ENCODE measurements at regions not wholly inside any gene's neighbourhood (a gene's known extent, or its start where the extent isn't known, plus 50 kb on each side); places are given as distances from the start of the nearest gene placed in this dataset.
"Not testable (repeated sequence)": the region's sequence is repeated elsewhere in the genome, so short reads cannot be mapped to it uniquely, and the experiment has no call there.

- Histone ChIP-seq H3K27me3 (no peaks in the 10 kb centered on the region), H3K27ac (no peak overlapping the region), H3K36me3 (no peaks in the 10 kb centered on the region), H3K4me1 (no peaks in the 10 kb centered on the region), H3K9me3 (no peaks in the 10 kb centered on the region), H3K4me3 (replicated peaks in 1 of 3) (no peak overlapping the region)
- WGBS, 2 donors, result 93% methylated on average over 15 to 20 of the region's 21 CpGs
- DNase-seq, result no peak
- no peak for TF ChIP-seq CTCF (IDR thresholded peaks at IDR 0.05)
- TF ChIP-seq POLR2A (IDR thresholded peaks at IDR 0.05), result no peak
- intact Hi-C loops (cut with DNase I), result no loop called here
These were observed 108.9 kb upstream of the CCZ1B start for GRCh38 chr7:6934981-6935380.

GRCh38 chr7:6936626-6937025 lies 110.6 kb upstream of the CCZ1B start:
- H3K36me3 ChIP-seq; H3K4me1 ChIP-seq; DNase-seq; H3K27me3 ChIP-seq; H3K4me3 ChIP-seq (replicated peaks in 1 of 3); H3K9me3 ChIP-seq; intact Hi-C loops (cut with DNase I); H3K27ac ChIP-seq: not testable (repeated sequence)
- WGBS, 2 donors, result 59 to 68% methylated on average over 4 to 7 of the region's 7 CpGs

DNA sequence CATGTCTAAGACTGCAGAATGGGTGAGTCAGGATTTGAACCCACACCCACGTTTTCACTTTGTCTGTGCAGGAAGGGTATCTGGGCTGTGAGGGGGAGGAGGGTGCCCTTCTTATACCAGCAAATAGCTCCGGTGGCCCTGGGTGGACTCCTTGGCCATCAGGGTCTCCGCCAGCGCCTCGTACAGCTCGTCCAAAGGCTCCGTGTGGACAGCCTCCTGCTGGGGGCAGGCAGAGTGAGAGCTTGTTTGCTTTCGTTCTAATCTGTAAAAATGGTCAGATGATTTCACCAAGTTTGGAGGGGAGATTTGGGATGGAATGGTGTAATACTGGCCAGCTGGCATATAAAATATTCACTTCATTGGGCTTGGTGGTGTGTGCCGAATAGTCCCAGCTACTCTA lies 111.7 kb upstream of the CCZ1B start:
- H3K27me3 ChIP-seq; DNase-seq; H3K36me3 ChIP-seq; intact Hi-C loops (cut with DNase I); H3K4me3 ChIP-seq (replicated peaks in 1 of 3); H3K27ac ChIP-seq; H3K9me3 ChIP-seq; H3K4me1 ChIP-seq: not testable (repeated sequence)
- 68 to 78% methylated on average over 3 to 5 of the region's 9 CpGs for WGBS, 2 donors

DNA sequence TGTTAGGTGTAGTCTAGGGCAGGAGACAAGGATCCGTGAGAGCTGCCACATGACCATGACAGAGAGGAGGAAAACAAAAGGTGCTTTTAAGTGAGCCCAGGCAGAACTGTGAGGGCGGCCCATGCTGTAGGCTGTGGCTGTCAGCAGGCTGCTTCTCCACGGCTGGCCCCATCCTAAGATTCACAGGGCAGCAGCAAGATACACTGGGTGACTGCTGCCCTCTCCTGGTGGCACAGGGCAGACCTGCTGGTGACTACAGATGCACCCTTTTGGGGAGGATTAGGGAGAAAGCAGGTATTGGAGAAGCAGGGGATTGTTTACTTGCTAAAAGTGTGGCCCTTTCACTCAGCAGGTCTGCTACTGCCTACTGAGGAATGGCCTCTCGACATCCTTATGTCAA lies 112.2 kb upstream of the CCZ1B start:
- H3K4me1 ChIP-seq; H3K9me3 ChIP-seq; H3K4me3 ChIP-seq (replicated peaks in 1 of 3); intact Hi-C loops (cut with DNase I); H3K36me3 ChIP-seq; H3K27me3 ChIP-seq; H3K27ac ChIP-seq: not testable (repeated sequence)
- TF ChIP-seq CTCF (IDR thresholded peaks at IDR 0.05), result peak in 3 of 6 experiments; percentile 40 to 59 (median 46)
- 4 to 11% methylated on average over 3 to 4 of the region's 4 CpGs for WGBS, 2 donors
- DNase-seq, result peak; percentile 54 to 74

- intact Hi-C loops (cut with DNase I); H3K27me3 ChIP-seq; H3K27ac ChIP-seq; H3K4me3 ChIP-seq (replicated peaks in 1 of 3); H3K4me1 ChIP-seq; H3K36me3 ChIP-seq; H3K9me3 ChIP-seq; DNase-seq: not testable (repeated sequence)
- WGBS, 2 donors, result 79 to 84% methylated on average over 11 of the region's 11 CpGs
These were observed 113.1 kb upstream of the CCZ1B start for GRCh38 chr7:6939126-6939525.

GRCh38 chr7:6939896-6940295 lies 113.8 kb upstream of the CCZ1B start:
- WGBS, 2 donors, result 87 to 91% methylated on average over 10 to 13 of the region's 17 CpGs
- H3K4me3 ChIP-seq (replicated peaks in 1 of 3); H3K27me3 ChIP-seq; H3K4me1 ChIP-seq; intact Hi-C loops (cut with DNase I); H3K36me3 ChIP-seq; DNase-seq; H3K27ac ChIP-seq; H3K9me3 ChIP-seq: not testable (repeated sequence)

- intact Hi-C loops (cut with DNase I); H3K4me3 ChIP-seq (replicated peaks in 1 of 3); H3K4me1 ChIP-seq; H3K27ac ChIP-seq; DNase-seq; H3K27me3 ChIP-seq; H3K36me3 ChIP-seq; H3K9me3 ChIP-seq: not testable (repeated sequence)
- WGBS, 2 donors, result 86 to 91% methylated on average over 5 of the region's 5 CpGs
These were observed 120.8 kb upstream of the CCZ1B start for GRCh38 chr7:6946873-6947272.

- H3K4me3 ChIP-seq (replicated peaks in 1 of 3); H3K4me1 ChIP-seq; H3K36me3 ChIP-seq; H3K27ac ChIP-seq; intact Hi-C loops (cut with DNase I); DNase-seq; H3K9me3 ChIP-seq; H3K27me3 ChIP-seq: not testable (repeated sequence)
- WGBS, 2 donors, result 20 to 34% methylated on average over 15 of the region's 15 CpGs
These were observed 124.2 kb upstream of the CCZ1B start for GRCh38 chr7:6950231-6950630.

DNA sequence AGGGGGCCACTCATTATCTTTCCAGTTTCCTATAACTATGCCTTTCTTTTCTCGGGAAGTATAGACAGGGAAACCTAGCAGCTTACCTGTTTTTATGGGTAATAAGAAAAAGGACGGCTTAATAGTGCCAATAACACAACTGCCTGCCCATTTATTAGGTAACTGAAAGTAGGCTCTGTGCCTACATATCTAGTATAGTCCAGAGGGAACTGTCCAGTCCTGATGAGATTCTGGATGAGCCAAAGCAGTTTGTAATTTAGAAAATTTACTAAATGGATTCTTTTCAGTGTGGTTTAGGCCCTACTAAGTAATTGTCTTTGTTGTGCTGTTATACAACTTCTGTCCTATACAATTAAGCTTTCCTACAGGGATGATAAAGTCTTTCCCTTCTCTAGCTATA lies 125.5 kb upstream of the CCZ1B start:
- H3K4me1 ChIP-seq; H3K9me3 ChIP-seq; intact Hi-C loops (cut with DNase I); H3K36me3 ChIP-seq; H3K4me3 ChIP-seq (replicated peaks in 1 of 3); DNase-seq; H3K27ac ChIP-seq; H3K27me3 ChIP-seq: not testable (repeated sequence)
- WGBS, 2 donors, result 87 to 93% methylated on average over 2 of the region's 2 CpGs

Measured in thyroid gland (tissue), 4 donors.